Pancreas (tissue), 10 donors: ENCODE measurements at regions not wholly inside any gene's neighbourhood (a gene's known extent, or its start where the extent isn't known, plus 50 kb on each side); places are given as distances from the start of the nearest gene placed in this dataset.

ENCODE experiments used
- ATAC-seq, 4 donors: fragments of 200-7000 bp; cut with Tn5 transposase; one replicate each; pipeline versions ENCODE4 v1.8.0 to v1.9.1; 2020; ENCODE audit warnings: mild to moderate bottlenecking in 4 of 4, moderate library complexity in 4 of 4
- DNase-seq, 6 donors: peaks; one replicate each; pipeline ENCODE4 v3.0.0-alpha.2; 2020
- FAIRE-seq: peaks from 2 replicates; lab custom pipeline; 2012; peaks lifted over from hg19 to GRCh38; lab: Jason Lieb, UNC
- H3K27ac ChIP-seq, 4 donors: fragments of 200-600 bp; sonication (generic); 1 replicate in 3 of 4; 2 replicates in 1 of 4; pipeline versions ENCODE4 v1.5.0 to v1.8.0; 2020
- H3K27me3 ChIP-seq, 4 donors: fragments of 200-600 bp; one replicate each; pipeline ENCODE4 v1.8.0; 2021
- H3K36me3 ChIP-seq, 3 donors: fragments of 200-600 bp; sonication (generic) in 1 of 3; one replicate each; pipeline versions ENCODE4 v1.5.0 to v1.8.0; 2020 to 2021
- H3K4me1 ChIP-seq, 3 donors: fragments of 200-600 bp; one replicate each; pipeline ENCODE4 v1.8.0; 2021
- H3K4me3 ChIP-seq, 4 donors: fragments of 200-600 bp; sonication (generic) in 2 of 4; one replicate each; pipeline versions ENCODE4 v1.5.0 to v1.8.0; 2020 to 2021
- H3K9me3 ChIP-seq, 4 donors: fragments of 200-600 bp; one replicate each; pipeline ENCODE4 v1.8.0; 2021
- CTCF ChIP-seq, 4 donors: fragments of 200-600 bp; sonication (generic) in 3 of 4; IDR thresholded peaks; one replicate each; pipeline versions ENCODE4 v1.5.0 to v1.8.0; 2021; ENCODE audit warnings: antibody characterized with exemption in 4 of 4
- WGBS, 2 donors: extraction: QIAGEN DNeasy Blood & Tissue Kit; methylation state at CpG; one replicate each; pipeline ENCODE4 v1.1.7; 2013; 5-methylcytosine and 5-hydroxymethylcytosine counted together
- intact Hi-C, 3 donors: fragments of 100-400 bp; cut with DNase I; formaldehyde crosslinking; loops; one replicate each; pipeline versions ENCODE4 v1.11.1 to v1.14.2; 2022
- donor health status: healthy with polysubstance abuse.
- donor health status: DM: no; HTN: no; CAD: no; lungs with moderate emphysema.
- donor health status: DM: no; HTN: no; CAD: no.
- donor health status: control.
- donor health status: control.
- donor health status: Bipolar disorder and iron deficiency.
- donor health status: DM: yes; HTN: yes; CAD: no.
- donor health status: DM: no; HTN: no; CAD: no.
- donor health status: DM: no; HTN: no; CAD: no.
- donor health status: DM: yes; HTN: yes; CAD: no.

DNA sequence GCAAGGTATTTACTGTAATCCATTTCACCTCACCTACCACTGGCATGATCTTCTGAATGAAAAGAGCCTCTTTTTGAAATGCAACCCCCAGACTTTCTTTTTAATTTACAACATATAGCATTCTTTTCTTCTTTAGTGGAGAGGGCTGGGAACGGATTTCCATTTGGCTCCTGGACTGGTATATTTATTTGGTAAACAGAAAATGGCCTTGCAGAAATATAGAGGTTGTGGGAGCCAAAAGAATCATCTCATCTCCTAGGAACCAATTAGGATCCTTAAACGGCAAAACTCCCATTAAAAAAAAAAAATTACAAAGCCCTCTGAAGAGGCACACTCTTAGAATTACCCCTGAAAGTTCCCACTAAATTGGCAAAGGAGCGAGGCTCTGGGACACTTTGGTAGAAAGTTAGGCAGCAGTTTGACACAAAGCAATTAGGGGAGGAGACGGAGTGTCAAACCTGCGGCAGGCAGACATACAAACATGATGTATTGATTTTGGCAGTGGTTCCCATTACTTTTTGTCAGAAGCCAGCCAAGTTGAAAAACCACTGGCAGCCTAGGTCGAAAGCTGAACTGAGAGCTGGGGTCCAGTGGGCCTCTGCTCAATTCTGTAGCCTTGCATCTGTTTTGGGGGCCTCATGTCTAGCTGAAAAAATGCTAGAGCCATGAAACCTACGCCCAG is 135.1 kb upstream of the MAGI3 start:
- Histone ChIP-seq H3K36me3 (no peaks in the 10 kb centered on the region), H3K27me3 (no peaks in the 10 kb centered on the region), H3K4me1 (peaks cover 31 to 53% (median 43%) of the 10 kb centered on the region in 3 donors), H3K27ac (peak overlapping the region; percentile 58 to 89 (median 79)), H3K4me3 (peak overlapping the region in 1 of 4 donors; percentile 22), H3K9me3 (no peaks in the 10 kb centered on the region)
- intact Hi-C loops, result no loop called here
- FAIRE-seq (no peak), ATAC-seq (peak; percentile 82 to 87 (median 84)), DNase-seq (peak in 3 of 6 donors; percentile 55 to 66 (median 65))
- WGBS, 2 donors, result 12 to 13% methylated on average over 7 of the region's 7 CpGs
- no peak for TF ChIP-seq CTCF (IDR thresholded peaks at IDR 0.05)

GRCh38 chr1:113255720-113256347 is 134.5 kb upstream of the MAGI3 start:
- Histone ChIP-seq H3K4me1 (peaks cover 31 to 53% (median 43%) of the 10 kb centered on the region in 3 donors), H3K27me3 (no peaks in the 10 kb centered on the region), H3K9me3 (no peaks in the 10 kb centered on the region), H3K4me3 (peak overlapping the region in 1 of 4 donors; percentile 22), H3K27ac (peak overlapping the region; percentile 58 to 89 (median 79)), H3K36me3 (no peaks in the 10 kb centered on the region)
- ATAC-seq (peak; percentile 78 to 87 (median 86)), FAIRE-seq (no peak), DNase-seq (peak in 3 of 6 donors; percentile 51 to 72 (median 56))
- intact Hi-C loops, result no loop called here
- 20 to 21% methylated on average over 8 of the region's 8 CpGs for WGBS, 2 donors
- TF ChIP-seq CTCF (IDR thresholded peaks at IDR 0.05), result no peak

DNA sequence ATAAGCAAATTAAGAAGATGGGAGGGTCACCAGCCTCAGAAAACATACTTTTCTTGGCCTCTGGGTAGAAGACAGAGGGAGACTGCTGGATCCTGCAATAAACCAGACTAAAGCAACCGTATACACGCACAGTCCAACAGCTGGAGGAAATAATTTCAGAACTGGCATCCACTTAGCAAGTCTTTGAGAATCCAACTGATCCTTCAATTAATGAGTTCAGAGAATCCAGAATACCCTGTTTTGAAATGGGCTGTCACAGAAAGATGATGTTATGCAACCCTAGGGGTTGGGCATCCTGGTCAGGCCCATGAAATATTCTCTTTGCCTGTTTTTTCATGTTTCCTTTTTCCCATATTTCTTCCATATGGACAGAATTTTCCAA is 134.0 kb upstream of the MAGI3 start:
- no peaks in the 10 kb centered on the region for H3K36me3 ChIP-seq
- H3K27me3 ChIP-seq, result no peaks in the 10 kb centered on the region
- FAIRE-seq (no peak), ATAC-seq (peak in 2 of 4 donors; percentile 14 to 36), DNase-seq (no peak)
- peak overlapping the region in 1 of 4 donors; percentile 22 for H3K4me3 ChIP-seq
- H3K27ac ChIP-seq, result peak overlapping the region; percentile 58 to 89 (median 79)
- no peaks in the 10 kb centered on the region for H3K9me3 ChIP-seq
- H3K4me1 ChIP-seq, result peaks cover 31 to 53% (median 43%) of the 10 kb centered on the region in 3 donors
- WGBS, 2 donors, result 51 to 52% methylated on average over 2 of the region's 2 CpGs
- intact Hi-C loops, result no loop called here
- no peak for TF ChIP-seq CTCF (IDR thresholded peaks at IDR 0.05)

DNA sequence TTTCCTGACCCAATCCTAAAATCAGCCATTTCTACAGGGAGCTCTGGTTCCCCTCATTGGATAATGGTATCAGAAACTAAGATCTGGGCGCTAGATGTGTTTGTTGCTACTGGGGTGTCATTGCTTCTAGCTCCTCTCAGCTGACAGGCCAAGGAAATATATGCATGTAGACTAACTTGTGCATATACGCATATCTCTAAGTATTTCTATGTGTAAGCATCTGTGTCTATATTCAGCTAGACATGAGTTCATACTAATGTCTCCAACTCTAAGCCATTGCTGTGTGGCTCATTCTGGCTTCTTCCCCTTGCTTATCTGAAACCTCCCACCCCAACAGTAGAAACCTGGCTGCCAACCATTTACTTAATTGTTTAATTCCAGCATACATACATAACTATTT is 130.3 kb upstream of the MAGI3 start:
- Histone ChIP-seq H3K27ac (no peak overlapping the region), H3K36me3 (no peaks in the 10 kb centered on the region), H3K27me3 (no peaks in the 10 kb centered on the region), H3K4me3 (no peak overlapping the region), H3K9me3 (no peaks in the 10 kb centered on the region), H3K4me1 (peaks cover 13 to 26% (median 21%) of the 10 kb centered on the region in 3 donors)
- TF ChIP-seq CTCF (IDR thresholded peaks at IDR 0.05), result no peak
- DNase-seq (no peak), ATAC-seq (no peak), FAIRE-seq (no peak)
- WGBS, 2 donors, result 96 to 98% methylated on average over 2 of the region's 2 CpGs
- intact Hi-C loops, result no loop called here

DNA sequence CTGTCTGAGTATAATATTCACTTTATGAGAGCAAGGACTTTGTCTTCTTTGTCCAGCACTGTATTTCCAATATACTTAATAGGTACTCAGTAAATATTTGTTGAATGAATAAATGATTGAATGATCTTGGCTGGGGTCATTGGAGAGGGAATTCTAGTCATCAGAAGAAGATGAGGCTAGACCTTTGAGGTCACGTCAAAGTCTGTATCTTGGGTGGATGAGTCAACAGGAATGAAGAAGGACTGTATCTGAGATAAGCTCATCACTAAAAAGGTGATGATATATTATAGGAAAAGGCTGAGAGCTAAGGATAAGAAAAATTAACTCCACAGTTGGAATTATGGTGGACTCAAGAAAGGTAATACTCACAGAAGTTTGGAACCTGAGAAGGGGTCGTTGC is 125.1 kb upstream of the MAGI3 start:
- intact Hi-C loops, result no loop called here
- Histone ChIP-seq H3K4me1 (no peaks in the 10 kb centered on the region), H3K36me3 (no peaks in the 10 kb centered on the region), H3K27me3 (no peaks in the 10 kb centered on the region), H3K4me3 (no peak overlapping the region), H3K9me3 (no peaks in the 10 kb centered on the region), H3K27ac (no peak overlapping the region)
- FAIRE-seq (no peak), ATAC-seq (no peak), DNase-seq (no peak)
- WGBS, 2 donors, result 89% methylated on average over 2 of the region's 2 CpGs
- TF ChIP-seq CTCF (IDR thresholded peaks at IDR 0.05), result no peak
